Mesenchymal stem cell (in vitro differentiated cells and primary cell): ENCODE measurements at regions not wholly inside any gene's neighbourhood (a gene's known extent, or its start where the extent isn't known, plus 50 kb on each side); places are given as distances from the start of the nearest gene placed in this dataset.
"Not testable (repeated sequence)": the region's sequence is repeated elsewhere in the genome, so short reads cannot be mapped to it uniquely, and the experiment has no call there.

Experiments used
- DNase-seq: peaks from one replicate; pipeline ENCODE4 v3.0.0-alpha.2; 2013
- H2AFZ ChIP-seq: one replicate; pipeline ENCODE4 v1.6.1; 2013; ENCODE audit warnings: low read depth, mild to moderate bottlenecking, control low read depth, inconsistent platforms, low read length, moderate library complexity
- H2AK5ac ChIP-seq: 2 replicates; pipeline ENCODE4 v1.6.1; 2013; ENCODE audit warnings: low read length, moderate library complexity, mild to moderate bottlenecking, inconsistent platforms; ENCODE audit not compliant: severe bottlenecking
- H2BK120ac ChIP-seq: one replicate; pipeline ENCODE4 v1.6.1; 2013; ENCODE audit warnings: low read depth, mild to moderate bottlenecking, inconsistent platforms, low read length, moderate library complexity
- H2BK12ac ChIP-seq, 2 experiments: one replicate each; pipeline ENCODE4 v1.6.1; 2013; ENCODE audit warnings: inconsistent platforms in 2 of 2, low read length in 2 of 2, mild to moderate bottlenecking in 2 of 2, moderate library complexity in 2 of 2, control low read depth in 1 of 2
- H2BK15ac ChIP-seq: one replicate; pipeline ENCODE4 v1.6.1; 2013; ENCODE audit warnings: mild to moderate bottlenecking, low read depth, inconsistent platforms; ENCODE audit not compliant: poor library complexity, severe bottlenecking
- H2BK5ac ChIP-seq: 2 replicates; pipeline ENCODE4 v1.6.1; 2013; ENCODE audit warnings: low read depth, mild to moderate bottlenecking, low read length, control low read depth, inconsistent platforms; ENCODE audit not compliant: poor library complexity, severe bottlenecking
- H3K14ac ChIP-seq, 2 experiments: one replicate each; pipeline ENCODE4 v1.6.1; 2013; ENCODE audit warnings: inconsistent platforms in 2 of 2, low read length in 2 of 2, control low read depth in 1 of 2, mild to moderate bottlenecking in 1 of 2, moderate library complexity in 1 of 2
- H3K18ac ChIP-seq, 2 experiments: one replicate each; pipeline ENCODE4 v1.6.1; 2013; ENCODE audit warnings: inconsistent platforms in 2 of 2, low read length in 2 of 2, control low read depth in 1 of 2, low read depth in 1 of 2, mild to moderate bottlenecking in 1 of 2
- H3K23ac ChIP-seq, 2 experiments: one replicate each; pipeline ENCODE4 v1.6.1; 2013; ENCODE audit warnings: inconsistent platforms in 2 of 2, low read length in 2 of 2, mild to moderate bottlenecking in 2 of 2, moderate library complexity in 2 of 2, control low read depth in 1 of 2
- H3K27ac ChIP-seq: 2 replicates; pipeline ENCODE4 v1.5.1; 2013; ENCODE audit warnings: mild to moderate bottlenecking, moderate library complexity, low read length, control low read depth, inconsistent platforms; ENCODE audit not compliant: poor library complexity, severe bottlenecking
- H3K27me3 ChIP-seq, 2 experiments: 2 replicates each; pipeline versions ENCODE4 v1.6.1 to v1.7.0; 2013; ENCODE audit warnings: low read length in 2 of 2, mild to moderate bottlenecking in 2 of 2, moderate library complexity in 2 of 2, control low read depth in 1 of 2, inconsistent platforms in 1 of 2; ENCODE audit not compliant: control insufficient read depth in 1 of 2, insufficient read depth in 1 of 2
- H3K36me3 ChIP-seq, 2 experiments: 2 replicates each; pipeline versions ENCODE4 v1.6.1 to v1.7.0; 2013; ENCODE audit warnings: low read length in 2 of 2, control low read depth in 1 of 2, inconsistent platforms in 1 of 2, low read depth in 1 of 2, mild to moderate bottlenecking in 1 of 2; ENCODE audit not compliant: insufficient read depth in 2 of 2, control insufficient read depth in 1 of 2
- H3K4ac ChIP-seq, 2 experiments: one replicate each; pipeline ENCODE4 v1.6.1; 2013; ENCODE audit warnings: inconsistent platforms in 2 of 2, low read length in 2 of 2, mild to moderate bottlenecking in 2 of 2, moderate library complexity in 2 of 2, control low read depth in 1 of 2, low read depth in 1 of 2
- H3K4me1 ChIP-seq: 2 replicates; pipeline ENCODE4 v1.6.1; 2013; ENCODE audit warnings: low read depth, low read length, control low read depth; ENCODE audit not compliant: control insufficient read depth, insufficient read depth
- H3K4me2 ChIP-seq: 2 replicates; pipeline ENCODE4 v1.6.1; 2013; ENCODE audit warnings: low read length, mild to moderate bottlenecking, inconsistent platforms; ENCODE audit not compliant: poor library complexity, severe bottlenecking
- H3K4me3 ChIP-seq, 2 experiments: 2 replicates each; pipeline versions ENCODE4 v1.5.1 to v1.7.0; 2013; ENCODE audit warnings: low read length in 2 of 2, mild to moderate bottlenecking in 2 of 2, control low read depth in 1 of 2, low read depth in 1 of 2; ENCODE audit not compliant: insufficient read depth in 1 of 2
- H3K79me1 ChIP-seq: replicated peaks from 2 replicates; pipeline ENCODE4 v1.6.1; 2013; ENCODE audit warnings: mild to moderate bottlenecking, control low read depth, low read length, inconsistent platforms; ENCODE audit not compliant: poor library complexity, severe bottlenecking
- H3K9ac ChIP-seq: 2 replicates; pipeline ENCODE4 v1.7.0; 2013; ENCODE audit warnings: mild to moderate bottlenecking, low read length, moderate library complexity
- H3K9me3 ChIP-seq: 2 replicates; pipeline ENCODE4 v1.7.0; 2013; ENCODE audit warnings: mild to moderate bottlenecking, low read length; ENCODE audit not compliant: control insufficient read depth
- H4K8ac ChIP-seq: one replicate; pipeline ENCODE4 v1.6.1; 2013; ENCODE audit warnings: inconsistent platforms, mild to moderate bottlenecking, low read length, moderate library complexity
- H4K91ac ChIP-seq: one replicate; pipeline ENCODE4 v1.6.1; 2013; ENCODE audit warnings: mild to moderate bottlenecking, low read length, inconsistent platforms
- WGBS: methylation state at CpG from one replicate; pipeline ENCODE4 v1.1.7; 2013; ENCODE audit warnings: mixed read lengths; 5-methylcytosine and 5-hydroxymethylcytosine counted together

GRCh38 chr16:8402981-8403843 lies 187.1 kb downstream of the TMEM114 start:
- Histone ChIP-seq H3K4ac (no peak overlapping the region), H4K8ac (no peak overlapping the region), H3K18ac (no peak overlapping the region), H2AFZ (no peak overlapping the region), H2BK5ac (no peak overlapping the region), H3K27ac (no peak overlapping the region), H3K79me1 (no peaks in the 10 kb centered on the region), H2BK120ac (no peak overlapping the region), H3K4me3 (no peak overlapping the region), H3K14ac (no peak overlapping the region), H2BK12ac (no peak overlapping the region), H4K91ac (no peak overlapping the region), H3K4me1 (no peaks in the 10 kb centered on the region), H2AK5ac (no peak overlapping the region), H3K4me2 (no peak overlapping the region), H3K9ac (no peak overlapping the region), H3K23ac (no peak overlapping the region), H3K27me3 (no peaks in the 10 kb centered on the region), H2BK15ac (no peak overlapping the region), H3K9me3 (no peaks in the 10 kb centered on the region), H3K36me3 (no peaks in the 10 kb centered on the region)
- 82% methylated on average over 11 of the region's 11 CpGs for WGBS
- DNase-seq, result no peak

- not testable (repeated sequence) for H3K27me3 ChIP-seq, H2BK120ac ChIP-seq, H2AFZ ChIP-seq, H3K9ac ChIP-seq, H2BK5ac ChIP-seq, H4K91ac ChIP-seq, H3K4me2 ChIP-seq, H3K79me1 ChIP-seq, H3K18ac ChIP-seq, H3K36me3 ChIP-seq, H3K9me3 ChIP-seq, H3K14ac ChIP-seq, H2BK15ac ChIP-seq, H3K23ac ChIP-seq, H2AK5ac ChIP-seq, H2BK12ac ChIP-seq, DNase-seq, H4K8ac ChIP-seq, H3K27ac ChIP-seq, H3K4me1 ChIP-seq, H3K4ac ChIP-seq, H3K4me3 ChIP-seq
- 33% methylated on average over 1 of the region's 6 CpGs for WGBS
Measured at GRCh38 chr16:8400683-8401082, 189.6 kb downstream of the TMEM114 start.

GRCh38 chr16:8398548-8398947 lies 191.8 kb downstream of the TMEM114 start:
- Histone ChIP-seq H3K9ac (no peak overlapping the region), H3K4me3 (no peak overlapping the region), H3K27ac (no peak overlapping the region), H2BK12ac (no peak overlapping the region), H3K18ac (no peak overlapping the region), H2BK5ac (no peak overlapping the region), H3K4me2 (no peak overlapping the region), H3K9me3 (no peaks in the 10 kb centered on the region), H4K91ac (no peak overlapping the region), H2AK5ac (no peak overlapping the region), H3K36me3 (no peaks in the 10 kb centered on the region), H4K8ac (no peak overlapping the region), H3K14ac (no peak overlapping the region), H3K4ac (no peak overlapping the region), H2AFZ (no peak overlapping the region), H2BK120ac (no peak overlapping the region), H3K27me3 (no peaks in the 10 kb centered on the region), H2BK15ac (no peak overlapping the region), H3K4me1 (no peaks in the 10 kb centered on the region), H3K79me1 (no peaks in the 10 kb centered on the region), H3K23ac (no peak overlapping the region)
- WGBS, result 72% methylated on average over 2 of the region's 2 CpGs
- no peak for DNase-seq

- Histone ChIP-seq H3K23ac (no peak overlapping the region), H2BK15ac (no peak overlapping the region), H3K9me3 (no peaks in the 10 kb centered on the region), H3K27me3 (no peaks in the 10 kb centered on the region), H3K4me3 (no peak overlapping the region), H4K91ac (no peak overlapping the region), H2AFZ (no peak overlapping the region), H4K8ac (no peak overlapping the region), H3K79me1 (no peaks in the 10 kb centered on the region), H3K4ac (no peak overlapping the region), H3K18ac (no peak overlapping the region), H2BK5ac (no peak overlapping the region), H2BK120ac (no peak overlapping the region), H2BK12ac (no peak overlapping the region), H3K4me2 (no peak overlapping the region), H3K36me3 (no peaks in the 10 kb centered on the region), H3K27ac (no peak overlapping the region), H3K4me1 (no peaks in the 10 kb centered on the region), H3K9ac (no peak overlapping the region), H3K14ac (no peak overlapping the region), H2AK5ac (no peak overlapping the region)
- 74% methylated on average over 5 of the region's 5 CpGs for WGBS
- no peak for DNase-seq
Measured at GRCh38 chr16:8397223-8397622, 193.1 kb downstream of the TMEM114 start.
